ENCODE measurements at regions not wholly inside any gene's neighbourhood (a gene's known extent, or its start where the extent isn't known, plus 50 kb on each side); places are given as distances from the start of the nearest gene placed in this dataset.

DNA sequence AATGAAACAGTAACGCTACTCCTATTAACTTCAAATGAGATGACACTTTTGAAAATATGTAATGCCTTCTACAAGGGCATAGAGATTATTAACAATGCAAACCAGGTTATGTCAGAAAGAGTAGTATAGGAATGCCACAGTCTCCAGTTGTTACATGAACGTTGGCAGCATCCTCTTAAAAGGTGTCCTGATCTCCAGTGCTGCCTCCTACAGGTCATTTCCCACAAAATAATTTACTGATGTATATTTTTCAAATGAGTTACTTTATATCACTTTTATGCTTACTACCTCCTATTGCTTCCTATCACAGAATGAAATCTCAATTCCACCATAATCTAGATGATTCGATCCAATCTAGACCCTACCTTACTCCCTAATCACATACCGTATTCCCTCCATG, 195.2 kb upstream of the EPHA5 start:
- TF ChIP-seq, protein P1, sequence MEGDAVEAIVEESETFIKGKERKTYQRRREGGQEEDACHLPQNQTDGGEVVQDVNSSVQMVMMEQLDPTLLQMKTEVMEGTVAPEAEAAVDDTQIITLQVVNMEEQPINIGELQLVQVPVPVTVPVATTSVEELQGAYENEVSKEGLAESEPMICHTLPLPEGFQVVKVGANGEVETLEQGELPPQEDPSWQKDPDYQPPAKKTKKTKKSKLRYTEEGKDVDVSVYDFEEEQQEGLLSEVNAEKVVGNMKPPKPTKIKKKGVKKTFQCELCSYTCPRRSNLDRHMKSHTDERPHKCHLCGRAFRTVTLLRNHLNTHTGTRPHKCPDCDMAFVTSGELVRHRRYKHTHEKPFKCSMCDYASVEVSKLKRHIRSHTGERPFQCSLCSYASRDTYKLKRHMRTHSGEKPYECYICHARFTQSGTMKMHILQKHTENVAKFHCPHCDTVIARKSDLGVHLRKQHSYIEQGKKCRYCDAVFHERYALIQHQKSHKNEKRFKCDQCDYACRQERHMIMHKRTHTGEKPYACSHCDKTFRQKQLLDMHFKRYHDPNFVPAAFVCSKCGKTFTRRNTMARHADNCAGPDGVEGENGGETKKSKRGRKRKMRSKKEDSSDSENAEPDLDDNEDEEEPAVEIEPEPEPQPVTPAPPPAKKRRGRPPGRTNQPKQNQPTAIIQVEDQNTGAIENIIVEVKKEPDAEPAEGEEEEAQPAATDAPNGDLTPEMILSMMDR (IDR thresholded peaks at IDR 0.05), result peak; percentile 17; the same call in 1 of the 2 replicates
- TF ChIP-seq, protein P2, sequence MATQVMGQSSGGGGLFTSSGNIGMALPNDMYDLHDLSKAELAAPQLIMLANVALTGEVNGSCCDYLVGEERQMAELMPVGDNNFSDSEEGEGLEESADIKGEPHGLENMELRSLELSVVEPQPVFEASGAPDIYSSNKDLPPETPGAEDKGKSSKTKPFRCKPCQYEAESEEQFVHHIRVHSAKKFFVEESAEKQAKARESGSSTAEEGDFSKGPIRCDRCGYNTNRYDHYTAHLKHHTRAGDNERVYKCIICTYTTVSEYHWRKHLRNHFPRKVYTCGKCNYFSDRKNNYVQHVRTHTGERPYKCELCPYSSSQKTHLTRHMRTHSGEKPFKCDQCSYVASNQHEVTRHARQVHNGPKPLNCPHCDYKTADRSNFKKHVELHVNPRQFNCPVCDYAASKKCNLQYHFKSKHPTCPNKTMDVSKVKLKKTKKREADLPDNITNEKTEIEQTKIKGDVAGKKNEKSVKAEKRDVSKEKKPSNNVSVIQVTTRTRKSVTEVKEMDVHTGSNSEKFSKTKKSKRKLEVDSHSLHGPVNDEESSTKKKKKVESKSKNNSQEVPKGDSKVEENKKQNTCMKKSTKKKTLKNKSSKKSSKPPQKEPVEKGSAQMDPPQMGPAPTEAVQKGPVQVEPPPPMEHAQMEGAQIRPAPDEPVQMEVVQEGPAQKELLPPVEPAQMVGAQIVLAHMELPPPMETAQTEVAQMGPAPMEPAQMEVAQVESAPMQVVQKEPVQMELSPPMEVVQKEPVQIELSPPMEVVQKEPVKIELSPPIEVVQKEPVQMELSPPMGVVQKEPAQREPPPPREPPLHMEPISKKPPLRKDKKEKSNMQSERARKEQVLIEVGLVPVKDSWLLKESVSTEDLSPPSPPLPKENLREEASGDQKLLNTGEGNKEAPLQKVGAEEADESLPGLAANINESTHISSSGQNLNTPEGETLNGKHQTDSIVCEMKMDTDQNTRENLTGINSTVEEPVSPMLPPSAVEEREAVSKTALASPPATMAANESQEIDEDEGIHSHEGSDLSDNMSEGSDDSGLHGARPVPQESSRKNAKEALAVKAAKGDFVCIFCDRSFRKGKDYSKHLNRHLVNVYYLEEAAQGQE (IDR thresholded peaks at IDR 0.05; ENCODE audit: insufficient read depth in 1 of 2, low read depth in 2 of 2, low read length in 1 of 2), result no peak

Measured in Panc1 (cell line).